Transverse colon (tissue), 4 donors: ENCODE measurements at regions not wholly inside any gene's neighbourhood (a gene's known extent, or its start where the extent isn't known, plus 50 kb on each side); places are given as distances from the start of the nearest gene placed in this dataset.

Experiments used
- DNase-seq: peaks from one replicate; pipeline ENCODE4 v3.0.0-alpha.2; 2019
- H3K27ac ChIP-seq, 4 donors: fragments of 200-600 bp; sonication (generic); 2 replicates each; pipeline ENCODE4 v1.5.1; 2016 to 2018; ENCODE audit warnings: inconsistent platforms in 4 of 4
- H3K27me3 ChIP-seq: fragments of 200-600 bp; sonication (generic); 2 replicates; pipeline ENCODE4 v1.5.1; 2017; ENCODE audit warnings: inconsistent platforms
- H3K36me3 ChIP-seq, 4 donors: fragments of 200-600 bp; sonication (generic); 2 replicates each; pipeline ENCODE4 v1.5.1; 2017 to 2019; ENCODE audit warnings: inconsistent platforms in 4 of 4
- H3K4me1 ChIP-seq, 4 donors: fragments of 200-600 bp; sonication (generic); 2 replicates each; pipeline ENCODE4 v1.5.1; 2017 to 2020; ENCODE audit warnings: inconsistent platforms in 4 of 4
- H3K4me3 ChIP-seq, 4 donors: fragments of 200-600 bp; sonication (generic); 1 replicate in 1 of 4; 2 replicates in 3 of 4; pipeline versions ENCODE4 v1.5.1 to v1.6.1; 2017 to 2019; ENCODE audit warnings: inconsistent platforms in 4 of 4
- H3K9me3 ChIP-seq, 2 donors: fragments of 200-600 bp; sonication (generic); 2 replicates each; pipeline ENCODE4 v1.5.1; 2017 to 2019; ENCODE audit warnings: inconsistent platforms in 2 of 2
- EP300 ChIP-seq: sonication (generic); formaldehyde crosslinking; IDR thresholded peaks from one replicate; pipeline ENCODE4 v1.6.1; 2017; ENCODE audit warnings: antibody characterized with exemption, low read depth
- POLR2A ChIP-seq: fragments of 450-650 bp; IDR thresholded peaks from one replicate; pipeline ENCODE4 v1.6.1; 2016; ENCODE audit warnings: antibody characterized with exemption, mild to moderate bottlenecking, moderate library complexity
- POLR2AphosphoS5 ChIP-seq, 3 donors: sonication (generic); formaldehyde crosslinking; IDR thresholded peaks; one replicate each; pipeline ENCODE4 v1.6.1; 2016; ENCODE audit warnings: antibody characterized with exemption in 3 of 3
- WGBS, 2 donors: methylation state at CpG; one replicate each; pipeline ENCODE4 v1.1.5; 2018; ENCODE audit warnings: low coverage in 1 of 2; 5-methylcytosine and 5-hydroxymethylcytosine counted together
- in situ Hi-C, 4 donors: fragments of 200-750 bp; cut with MboI; loops; one replicate each; pipeline versions ENCODE4 v1.15.0 to v1.15.1; 2017; ENCODE audit warnings: low sequenced_read_pairs in 3 of 4, low pct_ligation_motif_present in 1 of 4, low pct_unique_long_range_greater_than_20kb in 1 of 4
- intact Hi-C: fragments of 100-400 bp; cut with DNase I; formaldehyde crosslinking; loops from one replicate; pipeline ENCODE4 v1.15.1; 2023; ENCODE audit warnings: low total_unique reads
- TF ChIP-seq, protein P1 (sequence below), 5 experiments: fragments of 200-600 bp in 3 of 5; fragments of 450-650 bp in 2 of 5; sonication (generic) in 3 of 5; IDR thresholded peaks; 1 replicate in 2 of 5; 2 replicates in 3 of 5; pipeline ENCODE4 v1.5.1; 2016 to 2017; ENCODE audit warnings: antibody characterized with exemption in 5 of 5, inconsistent platforms in 3 of 5, mild to moderate bottlenecking in 2 of 5, moderate library complexity in 1 of 5

DNA sequence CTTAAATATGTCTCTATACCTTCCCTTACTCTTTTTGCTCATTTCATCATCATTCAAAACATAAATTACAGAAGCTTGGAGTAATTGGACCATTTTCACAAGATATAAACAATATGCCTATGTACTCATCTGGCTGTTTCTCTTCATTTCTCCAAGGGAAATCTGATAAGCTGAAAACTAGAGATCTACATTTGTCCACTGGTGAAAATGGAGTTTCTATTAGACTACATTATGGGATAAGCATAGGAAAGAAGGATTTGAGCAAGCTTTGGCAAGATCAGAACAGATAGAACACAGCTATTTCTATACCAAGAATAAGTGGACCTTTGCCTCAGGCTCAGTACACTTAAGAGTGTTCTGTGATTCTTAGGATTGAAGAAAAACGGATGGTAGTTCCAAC is 404.4 kb downstream of the GASK1B start:
- no peak for DNase-seq
- intact Hi-C loops, result no loop called here
- Histone ChIP-seq H3K27ac (no peak overlapping the region), H3K9me3 (no peaks in the 10 kb centered on the region), H3K36me3 (no peaks in the 10 kb centered on the region), H3K4me3 (no peak overlapping the region), H3K27me3 (no peaks in the 10 kb centered on the region), H3K4me1 (peaks cover 0 to 4% (median 0%) of the 10 kb centered on the region in 4 donors)
- in situ Hi-C loops, result no loop called here
- 48 to 73% methylated on average over 1 of the region's 1 CpG for WGBS, 2 donors
- TF ChIP-seq, protein P1, sequence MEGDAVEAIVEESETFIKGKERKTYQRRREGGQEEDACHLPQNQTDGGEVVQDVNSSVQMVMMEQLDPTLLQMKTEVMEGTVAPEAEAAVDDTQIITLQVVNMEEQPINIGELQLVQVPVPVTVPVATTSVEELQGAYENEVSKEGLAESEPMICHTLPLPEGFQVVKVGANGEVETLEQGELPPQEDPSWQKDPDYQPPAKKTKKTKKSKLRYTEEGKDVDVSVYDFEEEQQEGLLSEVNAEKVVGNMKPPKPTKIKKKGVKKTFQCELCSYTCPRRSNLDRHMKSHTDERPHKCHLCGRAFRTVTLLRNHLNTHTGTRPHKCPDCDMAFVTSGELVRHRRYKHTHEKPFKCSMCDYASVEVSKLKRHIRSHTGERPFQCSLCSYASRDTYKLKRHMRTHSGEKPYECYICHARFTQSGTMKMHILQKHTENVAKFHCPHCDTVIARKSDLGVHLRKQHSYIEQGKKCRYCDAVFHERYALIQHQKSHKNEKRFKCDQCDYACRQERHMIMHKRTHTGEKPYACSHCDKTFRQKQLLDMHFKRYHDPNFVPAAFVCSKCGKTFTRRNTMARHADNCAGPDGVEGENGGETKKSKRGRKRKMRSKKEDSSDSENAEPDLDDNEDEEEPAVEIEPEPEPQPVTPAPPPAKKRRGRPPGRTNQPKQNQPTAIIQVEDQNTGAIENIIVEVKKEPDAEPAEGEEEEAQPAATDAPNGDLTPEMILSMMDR (IDR thresholded peaks at IDR 0.05), result no peak
- TF ChIP-seq EP300 (no peak), POLR2A (no peak), POLR2AphosphoS5 (IDR thresholded peaks at IDR 0.05) (no peak)

DNA sequence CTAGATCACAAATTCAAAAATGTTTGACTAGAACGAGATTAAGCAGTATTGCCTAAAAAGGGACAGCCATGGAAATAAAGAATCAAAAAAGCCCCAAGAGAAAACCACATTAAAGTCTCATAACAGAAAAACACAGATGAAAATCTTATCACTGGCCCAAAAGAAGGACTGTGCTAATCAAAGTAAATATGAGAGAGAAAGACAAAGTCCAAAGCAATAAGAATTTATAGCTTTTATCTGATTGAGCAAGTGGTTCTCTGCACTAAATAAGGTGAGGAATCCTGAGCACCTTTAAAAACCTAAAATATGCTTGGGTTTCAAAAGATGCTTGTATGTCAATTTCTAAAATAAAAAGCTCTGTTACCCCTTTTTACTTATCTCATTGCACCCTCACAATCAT is 409.3 kb downstream of the GASK1B start:
- H3K4me1 ChIP-seq, result peaks cover 0 to 8% (median 0%) of the 10 kb centered on the region in 4 donors
- no peak overlapping the region for H3K27ac ChIP-seq
- in situ Hi-C loops (no loop called here), intact Hi-C loops (no loop called here)
- no peak overlapping the region for H3K4me3 ChIP-seq
- WGBS, 2 donors, result 36 to 39% methylated on average over 1 of the region's 1 CpG
- H3K36me3 ChIP-seq, result no peaks in the 10 kb centered on the region
- no peaks in the 10 kb centered on the region for H3K27me3 ChIP-seq
- no peak for TF ChIP-seq EP300
- no peak for TF ChIP-seq POLR2AphosphoS5 (IDR thresholded peaks at IDR 0.05)
- no peak for TF ChIP-seq POLR2A
- TF ChIP-seq, protein P1 (IDR thresholded peaks at IDR 0.05), result no peak
- DNase-seq, result no peak
- H3K9me3 ChIP-seq, result no peaks in the 10 kb centered on the region

DNA sequence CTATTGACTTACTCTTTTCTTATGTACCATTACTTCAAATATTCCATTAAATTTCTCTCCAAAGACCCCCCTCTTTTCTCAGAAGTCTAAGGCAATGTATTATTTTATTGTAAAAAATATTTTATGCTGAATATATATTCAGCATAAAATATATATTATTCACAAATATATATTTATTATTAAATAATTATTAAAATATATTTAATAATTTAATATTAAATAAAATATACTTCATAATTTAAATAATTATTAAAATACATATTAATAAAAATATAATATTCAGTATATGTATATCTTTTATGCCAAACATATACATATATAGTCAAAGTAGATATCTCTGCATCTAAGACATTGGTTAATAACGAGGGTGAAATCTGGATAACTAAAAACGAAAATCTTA is 418.4 kb downstream of the GASK1B start:
- Histone ChIP-seq H3K9me3 (no peaks in the 10 kb centered on the region), H3K27me3 (no peaks in the 10 kb centered on the region), H3K4me1 (no peaks in the 10 kb centered on the region), H3K36me3 (no peaks in the 10 kb centered on the region), H3K27ac (no peak overlapping the region), H3K4me3 (no peak overlapping the region)
- TF ChIP-seq POLR2A, result no peak
- no peak for TF ChIP-seq POLR2AphosphoS5 (IDR thresholded peaks at IDR 0.05)
- TF ChIP-seq, protein P1 (IDR thresholded peaks at IDR 0.05), result no peak
- TF ChIP-seq EP300, result no peak
- in situ Hi-C loops (no loop called here), intact Hi-C loops (no loop called here)
- no peak for DNase-seq
- WGBS, 2 donors, result 78 to 79% methylated on average over 2 of the region's 2 CpGs

DNA sequence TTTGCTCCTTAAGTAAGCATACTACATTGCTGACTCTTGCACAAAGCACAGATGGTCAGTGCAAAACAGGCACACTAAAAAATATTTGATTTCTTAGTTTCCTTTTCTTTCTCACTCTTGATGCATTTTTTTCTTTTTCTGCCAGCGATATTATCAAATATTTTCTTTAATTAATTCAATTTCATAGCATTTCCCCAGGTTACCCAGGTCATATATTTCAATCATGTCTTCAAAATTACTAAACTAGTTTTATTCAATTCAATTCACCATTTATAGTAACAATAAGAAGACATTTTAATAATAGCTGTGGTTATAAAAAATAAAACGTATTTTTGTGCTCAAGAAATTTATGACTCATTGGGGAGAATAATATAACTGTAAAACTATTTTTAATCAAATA is 421.2 kb downstream of the GASK1B start:
- no peak overlapping the region for H3K27ac ChIP-seq
- H3K27me3 ChIP-seq, result no peaks in the 10 kb centered on the region
- no peak overlapping the region for H3K4me3 ChIP-seq
- no peaks in the 10 kb centered on the region for H3K36me3 ChIP-seq
- TF ChIP-seq POLR2A (no peak), EP300 (no peak), POLR2AphosphoS5 (IDR thresholded peaks at IDR 0.05) (no peak)
- TF ChIP-seq, protein P1 (IDR thresholded peaks at IDR 0.05), result no peak
- in situ Hi-C loops, result no loop called here
- WGBS, 2 donors, result 60 to 73% methylated on average over 2 of the region's 2 CpGs
- no peaks in the 10 kb centered on the region for H3K9me3 ChIP-seq
- no peak for DNase-seq
- no peaks in the 10 kb centered on the region for H3K4me1 ChIP-seq
- intact Hi-C loops, result no loop called here
